NB4 (cell line): ENCODE measurements at regions not wholly inside any gene's neighbourhood (a gene's known extent, or its start where the extent isn't known, plus 50 kb on each side); places are given as distances from the start of the nearest gene placed in this dataset.
"Not testable (repeated sequence)": the region's sequence is repeated elsewhere in the genome, so short reads cannot be mapped to it uniquely, and the experiment has no call there.

Source experiments
- DNase-seq: peaks from one replicate; pipeline ENCODE4 v3.0.0; 2010; ENCODE audit warnings: low read depth
- H3K4me3 ChIP-seq: one replicate; pipeline ENCODE4 v1.5.1; 2011; ENCODE audit warnings: mild to moderate bottlenecking, low read depth, low read length, moderate library complexity
- MYC ChIP-seq: IDR thresholded peaks from 2 replicates; pipeline ENCODE4 v1.6.1; 2011; ENCODE audit warnings: low read depth, low read length
- POLR2A ChIP-seq: IDR thresholded peaks from 2 replicates; pipeline ENCODE4 v1.6.1; 2011; ENCODE audit warnings: mild to moderate bottlenecking; ENCODE audit not compliant: insufficient read length; ENCODE audit errors: extremely low read depth
- TF ChIP-seq, protein P1 (sequence below): IDR thresholded peaks from one replicate; pipeline ENCODE4 v1.5.1; 2012; ENCODE audit warnings: low read depth, low read length
- TF ChIP-seq, protein P2 (sequence below): IDR thresholded peaks from 2 replicates; pipeline ENCODE4 v1.6.1; 2011; ENCODE audit warnings: low read depth, low read length

DNA sequence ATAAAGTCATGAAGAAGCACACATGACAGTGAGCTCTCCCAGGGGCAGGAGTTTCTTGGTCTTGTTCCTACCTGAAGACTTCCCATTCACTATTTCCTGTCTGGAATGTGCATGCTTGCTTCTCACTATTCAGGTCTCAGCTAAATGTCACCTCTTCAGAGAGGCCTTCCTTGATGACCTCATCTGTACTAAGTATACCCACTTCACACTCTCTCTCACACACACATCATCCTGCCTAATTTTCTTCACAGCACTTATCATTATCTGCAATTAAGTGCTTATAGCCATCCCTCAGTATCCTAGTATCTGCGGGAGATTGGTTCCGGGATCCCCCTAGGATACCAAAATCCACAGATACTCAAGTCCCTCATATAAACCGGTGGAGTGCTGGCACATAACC lies 146.4 kb upstream of the IVNS1ABP start:
- no peak for DNase-seq
- TF ChIP-seq MYC (no peak), POLR2A (no peak)
- TF ChIP-seq, protein P1, sequence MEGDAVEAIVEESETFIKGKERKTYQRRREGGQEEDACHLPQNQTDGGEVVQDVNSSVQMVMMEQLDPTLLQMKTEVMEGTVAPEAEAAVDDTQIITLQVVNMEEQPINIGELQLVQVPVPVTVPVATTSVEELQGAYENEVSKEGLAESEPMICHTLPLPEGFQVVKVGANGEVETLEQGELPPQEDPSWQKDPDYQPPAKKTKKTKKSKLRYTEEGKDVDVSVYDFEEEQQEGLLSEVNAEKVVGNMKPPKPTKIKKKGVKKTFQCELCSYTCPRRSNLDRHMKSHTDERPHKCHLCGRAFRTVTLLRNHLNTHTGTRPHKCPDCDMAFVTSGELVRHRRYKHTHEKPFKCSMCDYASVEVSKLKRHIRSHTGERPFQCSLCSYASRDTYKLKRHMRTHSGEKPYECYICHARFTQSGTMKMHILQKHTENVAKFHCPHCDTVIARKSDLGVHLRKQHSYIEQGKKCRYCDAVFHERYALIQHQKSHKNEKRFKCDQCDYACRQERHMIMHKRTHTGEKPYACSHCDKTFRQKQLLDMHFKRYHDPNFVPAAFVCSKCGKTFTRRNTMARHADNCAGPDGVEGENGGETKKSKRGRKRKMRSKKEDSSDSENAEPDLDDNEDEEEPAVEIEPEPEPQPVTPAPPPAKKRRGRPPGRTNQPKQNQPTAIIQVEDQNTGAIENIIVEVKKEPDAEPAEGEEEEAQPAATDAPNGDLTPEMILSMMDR, result no peak
- TF ChIP-seq, protein P2, sequence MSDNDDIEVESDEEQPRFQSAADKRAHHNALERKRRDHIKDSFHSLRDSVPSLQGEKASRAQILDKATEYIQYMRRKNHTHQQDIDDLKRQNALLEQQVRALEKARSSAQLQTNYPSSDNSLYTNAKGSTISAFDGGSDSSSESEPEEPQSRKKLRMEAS, result no peak
- H3K4me3 ChIP-seq, result no peak overlapping the region

DNA sequence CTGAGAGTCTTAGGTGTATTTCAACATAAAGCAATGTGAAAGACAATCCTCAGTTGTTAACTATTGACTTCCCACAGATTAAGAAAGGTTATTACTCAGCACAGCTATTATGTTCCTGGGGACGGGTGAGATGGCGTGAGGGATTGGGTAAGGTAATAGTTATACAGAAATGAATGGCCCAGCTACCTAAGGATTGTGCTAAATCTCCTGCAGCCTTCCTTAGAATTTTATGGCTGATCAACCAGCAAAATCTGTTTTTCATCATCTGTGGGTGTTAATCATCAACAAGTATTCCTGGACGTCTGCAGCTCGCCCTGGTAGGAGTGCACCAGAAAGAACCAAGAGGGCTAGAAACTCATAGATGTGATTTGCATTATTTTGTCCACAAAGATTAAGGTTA lies 146.0 kb upstream of the IVNS1ABP start:
- TF ChIP-seq MYC, result no peak
- TF ChIP-seq, protein P1, result no peak
- TF ChIP-seq POLR2A, result no peak
- TF ChIP-seq, protein P2, result no peak
- no peak overlapping the region for H3K4me3 ChIP-seq
- DNase-seq, result no peak

DNA sequence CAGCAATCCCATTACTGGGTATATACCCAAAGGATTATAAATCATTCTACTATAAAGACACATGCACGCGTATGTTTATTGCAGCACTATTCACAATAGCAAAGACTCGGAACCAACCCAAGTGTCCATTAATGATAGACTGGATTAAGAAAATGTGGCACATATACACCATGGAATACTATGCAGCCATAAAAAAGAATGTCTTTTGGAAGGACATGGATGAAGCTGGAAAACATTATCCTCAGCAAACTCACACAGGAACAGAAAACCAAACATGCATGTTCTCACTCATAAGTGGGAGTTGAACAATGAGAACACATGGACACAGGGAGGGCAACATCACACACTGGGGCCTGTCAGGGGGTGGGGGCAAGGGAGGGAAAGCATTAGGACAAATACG lies 143.7 kb upstream of the IVNS1ABP start:
- not testable (repeated sequence) for DNase-seq, H3K4me3 ChIP-seq

DNA sequence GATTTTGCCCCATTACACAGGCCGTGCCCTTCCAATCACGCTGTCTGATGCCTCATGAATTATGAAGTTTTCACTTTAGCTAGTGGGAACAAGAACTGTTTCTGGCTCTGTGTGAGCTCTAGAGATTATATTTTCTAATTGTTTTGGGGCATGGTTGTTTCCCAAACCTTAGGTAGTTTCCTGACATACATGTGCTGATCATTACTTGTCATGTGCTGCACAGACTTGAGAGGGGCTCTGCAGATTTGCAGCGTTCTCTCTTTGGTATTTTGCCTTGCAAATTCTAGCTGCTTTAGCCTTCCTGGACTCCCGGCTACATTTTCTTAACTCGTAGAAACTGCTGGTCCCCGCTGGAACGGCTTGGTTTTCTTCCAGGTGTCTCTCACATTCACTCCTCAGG lies 142.1 kb upstream of the IVNS1ABP start:
- TF ChIP-seq, protein P1, result no peak
- TF ChIP-seq, protein P2, result no peak
- TF ChIP-seq POLR2A (no peak), MYC (no peak)
- H3K4me3 ChIP-seq, result no peak overlapping the region
- DNase-seq, result no peak

DNA sequence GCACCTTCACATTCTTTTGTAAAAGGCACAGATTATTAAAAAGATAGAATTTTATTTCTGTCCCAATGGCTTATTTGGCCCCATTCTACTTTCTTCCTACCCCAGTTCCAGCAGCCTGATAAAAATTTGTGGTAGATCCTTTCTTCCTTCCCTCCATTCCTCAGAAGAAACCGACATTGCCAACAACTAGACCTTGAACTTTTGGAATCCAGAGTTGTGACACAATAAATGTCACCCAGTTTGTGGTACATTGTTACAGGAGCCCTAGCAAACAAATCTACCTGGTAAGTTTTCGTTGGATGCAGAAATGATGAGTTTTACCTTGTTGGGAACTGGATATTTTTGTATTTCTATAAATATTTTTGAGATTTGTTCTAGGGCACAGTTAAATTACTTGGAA lies 141.6 kb upstream of the IVNS1ABP start:
- TF ChIP-seq, protein P1, result no peak
- TF ChIP-seq MYC (no peak), POLR2A (no peak)
- TF ChIP-seq, protein P2, result no peak
- no peak overlapping the region for H3K4me3 ChIP-seq
- DNase-seq, result no peak

DNA sequence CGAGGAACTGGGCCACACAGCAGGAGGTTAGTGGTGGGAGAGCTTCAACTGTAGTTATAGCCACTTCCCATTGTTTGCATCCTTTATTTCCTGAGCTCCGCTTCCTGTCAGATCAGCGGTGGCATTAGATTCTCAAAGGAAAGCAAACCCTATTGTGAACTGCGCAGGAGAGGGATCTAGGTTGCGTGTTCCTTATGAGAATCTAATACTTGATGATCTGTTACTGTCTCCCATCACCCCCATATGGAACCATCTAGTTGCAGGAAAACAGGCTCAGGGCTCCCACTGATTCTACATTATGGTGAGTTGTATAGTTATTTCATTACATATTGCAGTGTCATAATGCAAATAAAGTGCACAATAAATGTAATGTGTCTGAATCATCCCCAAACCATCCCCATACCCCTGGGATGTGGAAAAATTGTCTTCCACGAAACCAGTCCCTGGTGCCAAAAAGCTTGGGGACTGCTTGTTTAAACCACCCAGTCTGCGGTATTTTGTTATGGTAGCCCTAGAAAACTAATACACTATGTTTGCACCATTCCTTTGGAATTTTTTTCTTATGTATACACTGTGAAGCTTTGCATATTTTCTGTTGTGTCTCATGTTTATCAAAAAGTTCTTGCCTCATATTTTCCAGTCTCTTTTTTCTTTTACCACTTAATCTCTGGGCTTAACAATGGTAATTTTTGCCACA lies 136.6 kb upstream of the IVNS1ABP start:
- no peak overlapping the region for H3K4me3 ChIP-seq
- TF ChIP-seq POLR2A (no peak), MYC (no peak)
- TF ChIP-seq, protein P2, result no peak
- TF ChIP-seq, protein P1, result no peak
- no peak for DNase-seq
